ENCODE measurements at regions not wholly inside any gene's neighbourhood (a gene's known extent, or its start where the extent isn't known, plus 50 kb on each side); places are given as distances from the start of the nearest gene placed in this dataset.
"Not testable (repeated sequence)": the region's sequence is repeated elsewhere in the genome, so short reads cannot be mapped to it uniquely, and the experiment has no call there.

DNA sequence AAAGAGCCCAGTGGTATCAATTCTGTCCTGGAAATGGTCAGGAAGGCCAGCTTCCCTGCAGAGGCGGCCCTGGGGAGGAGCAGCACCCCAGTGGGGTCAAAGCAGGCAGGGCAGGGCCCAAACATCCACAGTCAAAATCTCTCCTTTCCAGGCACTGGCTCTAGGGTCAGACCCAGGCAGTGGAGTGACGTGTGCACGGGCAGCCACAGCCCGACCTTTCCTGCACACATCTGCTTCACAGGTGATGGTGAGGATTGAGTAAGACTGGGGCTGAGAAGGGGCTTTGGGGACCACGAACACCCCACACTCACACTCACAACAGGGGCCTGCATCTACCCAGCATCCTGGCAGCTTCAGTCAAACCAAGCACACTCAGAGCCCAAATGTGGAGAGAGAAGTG is 97.8 kb upstream of the GLI2 start:
- Histone ChIP-seq H3K36me3 (ENCODE audit: control insufficient read depth in 2 of 2, insufficient read depth in 2 of 2, low read length in 1 of 2) (no peaks in the 10 kb centered on the region), H3K4me1 (ENCODE audit: control insufficient read depth in 2 of 2, insufficient read depth in 2 of 2, low read length in 2 of 2) (no peaks in the 10 kb centered on the region), H3K27me3 (ENCODE audit: control insufficient read depth in 2 of 2, insufficient read depth in 1 of 2, low read length in 1 of 2) (no peaks in the 10 kb centered on the region), H3K27ac (ENCODE audit: low read depth in 1 of 2, low read length in 1 of 2) (no peak overlapping the region), H3K9me3 (ENCODE audit: control insufficient read depth in 2 of 2, insufficient read depth in 1 of 2, low read length in 1 of 2) (no peaks in the 10 kb centered on the region), H3K4me3 (ENCODE audit: low read length in 2 of 2) (no peak overlapping the region)
- WGBS = 92% methylated on average over 5 of the region's 5 CpGs
- no peak for DNase-seq (ENCODE audit: low read depth in 6 of 9, low spot score in 9 of 9)

DNA sequence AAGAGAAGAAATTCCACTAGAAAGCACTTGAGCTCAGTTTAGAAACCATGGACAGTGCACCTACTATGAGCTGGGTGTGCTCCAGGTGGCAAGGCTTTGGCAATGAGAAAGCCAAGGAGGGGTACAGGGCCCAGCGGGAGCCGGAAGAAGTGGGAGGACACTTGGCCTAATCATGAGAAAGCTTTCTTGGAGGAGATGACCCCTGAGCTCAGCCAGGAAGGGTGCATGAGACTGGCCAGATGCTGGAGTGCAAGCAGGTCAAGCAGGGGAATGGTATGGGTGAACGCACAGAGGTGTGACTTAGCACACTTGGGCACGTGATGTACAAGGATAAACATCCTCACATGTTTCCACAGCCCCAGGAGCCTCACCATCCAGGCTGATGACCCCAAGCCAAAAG is 97.2 kb upstream of the GLI2 start:
- DNase-seq (ENCODE audit: low read depth in 6 of 9, low spot score in 9 of 9) = no peak
- WGBS = 99% methylated on average over 4 of the region's 4 CpGs
- Histone ChIP-seq H3K4me3 (ENCODE audit: low read length in 2 of 2) (no peak overlapping the region), H3K36me3 (ENCODE audit: control insufficient read depth in 2 of 2, insufficient read depth in 2 of 2, low read length in 1 of 2) (no peaks in the 10 kb centered on the region), H3K4me1 (ENCODE audit: control insufficient read depth in 2 of 2, insufficient read depth in 2 of 2, low read length in 2 of 2) (no peaks in the 10 kb centered on the region), H3K27me3 (ENCODE audit: control insufficient read depth in 2 of 2, insufficient read depth in 1 of 2, low read length in 1 of 2) (no peaks in the 10 kb centered on the region), H3K27ac (ENCODE audit: low read depth in 1 of 2, low read length in 1 of 2) (no peak overlapping the region), H3K9me3 (ENCODE audit: control insufficient read depth in 2 of 2, insufficient read depth in 1 of 2, low read length in 1 of 2) (no peaks in the 10 kb centered on the region)

DNA sequence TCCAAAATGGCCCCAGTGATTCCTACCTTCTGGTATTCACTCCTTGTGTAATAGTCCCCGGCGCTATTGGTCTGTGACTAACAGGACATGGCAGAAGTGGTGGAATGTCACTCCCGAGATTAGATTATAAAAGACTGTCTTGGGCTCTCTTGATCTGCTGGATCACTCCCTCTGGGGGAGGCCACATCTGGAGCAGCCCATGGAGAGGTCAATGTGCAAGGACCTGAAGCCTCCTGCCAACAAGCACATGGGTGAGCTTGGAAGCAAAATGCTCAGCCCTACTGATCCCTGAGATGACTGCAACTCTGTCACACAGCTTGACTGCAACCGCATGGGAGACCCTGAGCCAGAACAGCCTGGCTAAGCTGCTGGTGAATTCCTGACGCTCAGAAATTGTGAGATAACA is 94.3 kb upstream of the GLI2 start:
- no peak overlapping the region for H3K4me3 ChIP-seq (ENCODE audit: low read length in 2 of 2)
- WGBS = 94% methylated on average over 5 of the region's 5 CpGs
- H3K27me3 ChIP-seq (ENCODE audit: control insufficient read depth in 2 of 2, insufficient read depth in 1 of 2, low read length in 1 of 2) = no peaks in the 10 kb centered on the region
- no peak overlapping the region for H3K27ac ChIP-seq (ENCODE audit: low read depth in 1 of 2, low read length in 1 of 2)
- no peaks in the 10 kb centered on the region for H3K9me3 ChIP-seq (ENCODE audit: control insufficient read depth in 2 of 2, insufficient read depth in 1 of 2, low read length in 1 of 2)
- H3K36me3 ChIP-seq (ENCODE audit: control insufficient read depth in 2 of 2, insufficient read depth in 2 of 2, low read length in 1 of 2) = no peaks in the 10 kb centered on the region
- H3K4me1 ChIP-seq (ENCODE audit: control insufficient read depth in 2 of 2, insufficient read depth in 2 of 2, low read length in 2 of 2) = no peaks in the 10 kb centered on the region
- no peak for DNase-seq (ENCODE audit: low read depth in 6 of 9, low spot score in 9 of 9)

DNA sequence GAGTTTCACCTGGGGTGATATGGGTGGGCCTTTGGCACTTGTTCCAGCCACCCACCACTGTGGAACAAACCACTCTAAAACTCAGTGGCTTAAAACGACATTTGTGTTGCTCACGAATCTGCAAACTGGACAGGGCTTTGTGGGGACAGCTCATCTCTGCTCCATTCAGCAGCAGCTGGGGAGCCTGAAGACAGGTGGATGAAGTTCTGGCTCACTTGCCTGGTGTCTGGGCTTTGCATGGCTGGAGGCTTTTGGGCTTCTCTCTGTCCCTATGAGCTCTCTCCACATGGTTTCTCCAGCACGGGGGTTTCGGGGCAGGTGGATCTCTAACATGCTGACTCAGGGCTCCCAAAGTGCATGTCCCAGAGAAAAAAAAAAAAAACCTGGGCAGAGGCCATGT is 93.0 kb upstream of the GLI2 start:
- Histone ChIP-seq H3K9me3 (ENCODE audit: control insufficient read depth in 2 of 2, insufficient read depth in 1 of 2, low read length in 1 of 2) (no peaks in the 10 kb centered on the region), H3K27me3 (ENCODE audit: control insufficient read depth in 2 of 2, insufficient read depth in 1 of 2, low read length in 1 of 2) (no peaks in the 10 kb centered on the region), H3K36me3 (ENCODE audit: control insufficient read depth in 2 of 2, insufficient read depth in 2 of 2, low read length in 1 of 2) (no peaks in the 10 kb centered on the region), H3K4me1 (ENCODE audit: control insufficient read depth in 2 of 2, insufficient read depth in 2 of 2, low read length in 2 of 2) (no peaks in the 10 kb centered on the region), H3K27ac (ENCODE audit: low read depth in 1 of 2, low read length in 1 of 2) (no peak overlapping the region), H3K4me3 (ENCODE audit: low read length in 2 of 2) (no peak overlapping the region)
- WGBS = 95% methylated on average over 4 of the region's 4 CpGs
- DNase-seq (ENCODE audit: low read depth in 6 of 9, low spot score in 9 of 9) = no peak

DNA sequence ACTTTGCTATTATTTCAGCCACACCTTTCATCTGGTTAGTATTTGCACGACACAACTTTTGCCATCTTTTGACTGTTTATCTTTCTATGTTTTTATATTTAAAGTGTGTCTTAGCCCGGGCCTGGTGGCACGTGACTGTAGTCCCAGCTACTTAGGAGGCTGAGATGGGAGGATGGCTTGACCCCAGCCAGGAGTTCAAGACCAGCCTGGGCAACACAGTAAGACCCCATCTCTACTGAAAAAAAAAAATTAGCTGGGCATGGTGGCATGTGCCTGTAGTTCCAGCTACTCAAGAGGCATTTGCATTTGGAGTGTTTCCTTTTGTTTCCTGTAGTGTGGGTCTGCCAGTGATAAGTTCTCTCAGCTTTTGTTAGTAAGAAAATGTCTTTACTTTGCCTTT is 88.7 kb upstream of the GLI2 start:
- Histone ChIP-seq H3K4me1 (ENCODE audit: control insufficient read depth in 2 of 2, insufficient read depth in 2 of 2, low read length in 2 of 2) (no peaks in the 10 kb centered on the region), H3K27ac (ENCODE audit: low read depth in 1 of 2, low read length in 1 of 2) (no peak overlapping the region), H3K27me3 (ENCODE audit: control insufficient read depth in 2 of 2, insufficient read depth in 1 of 2, low read length in 1 of 2) (no peaks in the 10 kb centered on the region), H3K4me3 (ENCODE audit: low read length in 2 of 2) (no peak overlapping the region), H3K36me3 (ENCODE audit: control insufficient read depth in 2 of 2, insufficient read depth in 2 of 2, low read length in 1 of 2) (no peaks in the 10 kb centered on the region), H3K9me3 (ENCODE audit: control insufficient read depth in 2 of 2, insufficient read depth in 1 of 2, low read length in 1 of 2) (peaks cover 0 to 4% of the 10 kb centered on the region in 2 donors)
- 91% methylated on average over 3 of the region's 3 CpGs for WGBS
- no peak for DNase-seq (ENCODE audit: low read depth in 6 of 9, low spot score in 9 of 9)

DNA sequence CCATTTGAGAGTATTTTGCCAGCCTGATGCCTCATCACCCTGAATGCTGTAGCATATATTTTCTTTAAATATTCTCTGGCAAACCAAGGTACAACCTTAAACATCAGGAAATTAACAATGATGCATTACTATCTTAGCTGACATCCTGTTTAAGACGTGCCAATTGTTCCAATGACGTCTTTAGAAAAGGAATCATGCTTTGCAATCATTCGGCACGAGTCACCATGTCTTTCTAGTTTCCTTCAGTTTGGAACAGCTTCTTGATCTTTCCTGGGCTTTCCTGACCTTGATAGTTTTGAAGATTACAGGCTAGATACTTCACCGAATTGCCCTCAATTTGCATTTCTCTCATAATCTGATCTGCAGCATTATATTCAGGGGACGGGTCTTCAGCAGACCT is 88.2 kb upstream of the GLI2 start:
- no peaks in the 10 kb centered on the region for H3K27me3 ChIP-seq (ENCODE audit: control insufficient read depth in 2 of 2, insufficient read depth in 1 of 2, low read length in 1 of 2)
- no peak for DNase-seq (ENCODE audit: low read depth in 6 of 9, low spot score in 9 of 9)
- WGBS = 76% methylated on average over 6 of the region's 6 CpGs

DNA sequence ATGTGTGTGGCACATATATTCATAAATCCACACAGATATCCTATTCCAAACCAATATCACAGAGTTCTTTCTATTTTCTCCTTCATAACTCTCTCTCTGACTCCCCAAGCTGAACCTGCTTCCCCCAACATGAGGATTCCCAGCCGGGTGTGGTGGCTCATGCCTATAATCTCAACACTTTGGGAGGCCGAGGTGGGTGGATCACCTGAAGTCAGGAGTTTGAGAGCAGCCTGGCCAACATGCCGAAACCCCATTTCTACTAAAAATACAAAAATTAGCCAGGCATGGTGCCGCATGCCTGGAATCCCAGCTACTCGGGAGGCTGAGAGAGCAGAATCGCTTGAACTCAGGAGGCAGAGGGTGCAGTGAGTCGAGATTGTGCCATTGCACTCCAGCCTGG is 86.3 kb upstream of the GLI2 start:
- not testable (repeated sequence) for DNase-seq (ENCODE audit: low read depth in 6 of 9, low spot score in 9 of 9)
- WGBS = 86% methylated on average over 7 of the region's 7 CpGs

More for the DNA sequence above, 88.2 kb upstream of the GLI2 start:
- H3K27ac ChIP-seq (ENCODE audit: low read depth in 1 of 2, low read length in 1 of 2) = no peak overlapping the region
- no peaks in the 10 kb centered on the region for H3K4me1 ChIP-seq (ENCODE audit: control insufficient read depth in 2 of 2, insufficient read depth in 2 of 2, low read length in 2 of 2)
- H3K4me3 ChIP-seq (ENCODE audit: low read length in 2 of 2) = no peak overlapping the region
- H3K9me3 ChIP-seq (ENCODE audit: control insufficient read depth in 2 of 2, insufficient read depth in 1 of 2, low read length in 1 of 2) = peaks cover 0 to 4% of the 10 kb centered on the region in 2 donors
- no peaks in the 10 kb centered on the region for H3K36me3 ChIP-seq (ENCODE audit: control insufficient read depth in 2 of 2, insufficient read depth in 2 of 2, low read length in 1 of 2)

DNA sequence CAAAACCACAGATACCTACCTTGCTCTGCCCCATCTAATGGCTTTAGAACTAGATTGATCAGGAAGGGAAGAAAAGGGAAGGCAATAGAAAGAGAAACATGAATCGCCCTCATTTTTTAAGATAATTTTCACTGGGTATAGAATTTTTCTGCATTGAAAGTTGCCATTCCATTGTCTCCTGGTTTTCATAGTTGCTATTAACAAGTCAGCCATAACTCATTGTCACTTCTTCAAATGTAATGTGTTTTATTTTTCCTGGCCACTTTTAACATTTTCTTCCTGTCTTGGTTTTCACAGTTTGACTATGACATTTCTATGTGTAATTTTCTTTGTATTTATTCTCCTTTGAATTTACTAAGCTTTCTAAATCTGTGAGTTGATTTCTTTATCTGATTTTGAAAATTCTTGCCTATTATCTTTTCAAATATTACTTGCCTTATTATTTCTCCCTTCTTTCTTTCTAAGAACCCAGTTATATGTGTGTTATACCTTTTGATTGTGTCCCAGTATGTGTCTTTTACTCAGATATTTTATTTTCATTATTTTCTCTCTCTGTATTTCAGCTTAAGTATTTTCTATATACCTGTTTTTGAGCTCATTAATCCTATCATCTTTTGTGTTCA is 85.5 kb upstream of the GLI2 start:
- no peak overlapping the region for H3K4me3 ChIP-seq (ENCODE audit: low read length in 2 of 2)
- no peaks in the 10 kb centered on the region for H3K36me3 ChIP-seq (ENCODE audit: control insufficient read depth in 2 of 2, insufficient read depth in 2 of 2, low read length in 1 of 2)
- no peak overlapping the region for H3K27ac ChIP-seq (ENCODE audit: low read depth in 1 of 2, low read length in 1 of 2)
- H3K27me3 ChIP-seq (ENCODE audit: control insufficient read depth in 2 of 2, insufficient read depth in 1 of 2, low read length in 1 of 2) = peaks cover 3 to 16% of the 10 kb centered on the region in 2 donors
- 92% methylated on average over 1 of the region's 1 CpG for WGBS
- H3K9me3 ChIP-seq (ENCODE audit: control insufficient read depth in 2 of 2, insufficient read depth in 1 of 2, low read length in 1 of 2) = peaks cover 2 to 8% of the 10 kb centered on the region in 2 donors
- DNase-seq (ENCODE audit: low read depth in 6 of 9, low spot score in 9 of 9) = no peak
- H3K4me1 ChIP-seq (ENCODE audit: control insufficient read depth in 2 of 2, insufficient read depth in 2 of 2, low read length in 2 of 2) = no peaks in the 10 kb centered on the region

More for the DNA sequence above, 86.3 kb upstream of the GLI2 start:
- H3K36me3 ChIP-seq (ENCODE audit: control insufficient read depth in 2 of 2, insufficient read depth in 2 of 2, low read length in 1 of 2); H3K4me3 ChIP-seq (ENCODE audit: low read length in 2 of 2); H3K9me3 ChIP-seq (ENCODE audit: control insufficient read depth in 2 of 2, insufficient read depth in 1 of 2, low read length in 1 of 2); H3K4me1 ChIP-seq (ENCODE audit: control insufficient read depth in 2 of 2, insufficient read depth in 2 of 2, low read length in 2 of 2); H3K27me3 ChIP-seq (ENCODE audit: control insufficient read depth in 2 of 2, insufficient read depth in 1 of 2, low read length in 1 of 2); H3K27ac ChIP-seq (ENCODE audit: low read depth in 1 of 2, low read length in 1 of 2): not testable (repeated sequence)

DNA sequence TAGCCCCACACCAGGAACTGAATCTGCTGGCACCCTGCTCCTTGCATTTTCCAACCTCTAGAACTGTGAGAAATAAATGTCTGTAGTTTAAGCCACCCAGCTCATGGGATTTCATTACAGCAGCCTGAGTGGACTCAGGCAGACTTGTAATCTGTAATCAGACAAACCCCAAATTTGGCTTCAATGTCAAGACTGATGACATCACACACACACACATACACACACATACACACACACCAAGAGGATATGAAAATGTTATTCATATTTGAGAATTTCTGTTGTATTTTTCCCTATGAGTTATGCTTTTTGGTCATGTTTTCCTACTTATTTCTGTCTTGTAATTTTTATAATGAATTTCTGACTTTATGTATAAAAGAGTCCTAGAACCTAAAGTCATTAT is 83.8 kb upstream of the GLI2 start:
- no peaks in the 10 kb centered on the region for H3K4me1 ChIP-seq (ENCODE audit: control insufficient read depth in 2 of 2, insufficient read depth in 2 of 2, low read length in 2 of 2)
- H3K27me3 ChIP-seq (ENCODE audit: control insufficient read depth in 2 of 2, insufficient read depth in 1 of 2, low read length in 1 of 2) = peaks cover 4 to 19% of the 10 kb centered on the region in 2 donors

DNA sequence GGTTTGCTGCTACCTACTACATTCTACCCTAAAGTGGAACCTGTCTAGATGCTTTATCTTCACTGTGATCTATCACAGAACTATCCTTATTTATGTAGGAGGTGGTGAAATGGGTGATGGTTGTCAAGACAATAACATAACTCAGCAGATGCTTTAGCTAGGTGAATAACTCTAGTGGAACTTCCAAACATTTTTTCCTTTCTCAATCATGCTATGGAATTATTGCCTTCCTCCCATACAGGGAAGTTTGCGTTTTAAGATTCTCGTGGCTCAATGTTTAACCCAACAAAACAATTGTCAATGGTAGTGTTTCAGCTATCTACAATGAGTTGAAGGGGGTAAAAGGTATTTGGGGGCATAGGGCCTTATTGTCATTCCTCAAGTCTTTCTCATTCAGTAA is 82.6 kb upstream of the GLI2 start:
- no peak overlapping the region for H3K4me3 ChIP-seq (ENCODE audit: low read length in 2 of 2)
- no peaks in the 10 kb centered on the region for H3K36me3 ChIP-seq (ENCODE audit: control insufficient read depth in 2 of 2, insufficient read depth in 2 of 2, low read length in 1 of 2)
- DNase-seq (ENCODE audit: low read depth in 6 of 9, low spot score in 9 of 9) = no peak
- peaks cover 4 to 19% of the 10 kb centered on the region in 2 donors for H3K27me3 ChIP-seq (ENCODE audit: control insufficient read depth in 2 of 2, insufficient read depth in 1 of 2, low read length in 1 of 2)
- peaks cover 2 to 8% of the 10 kb centered on the region in 2 donors for H3K9me3 ChIP-seq (ENCODE audit: control insufficient read depth in 2 of 2, insufficient read depth in 1 of 2, low read length in 1 of 2)
- H3K4me1 ChIP-seq (ENCODE audit: control insufficient read depth in 2 of 2, insufficient read depth in 2 of 2, low read length in 2 of 2) = no peaks in the 10 kb centered on the region
- no peak overlapping the region for H3K27ac ChIP-seq (ENCODE audit: low read depth in 1 of 2, low read length in 1 of 2)
- WGBS = 92% methylated on average over 2 of the region's 2 CpGs

More for the DNA sequence above, 83.8 kb upstream of the GLI2 start:
- no peak for DNase-seq (ENCODE audit: low read depth in 6 of 9, low spot score in 9 of 9)
- H3K9me3 ChIP-seq (ENCODE audit: control insufficient read depth in 2 of 2, insufficient read depth in 1 of 2, low read length in 1 of 2) = peaks cover 2 to 8% of the 10 kb centered on the region in 2 donors
- H3K27ac ChIP-seq (ENCODE audit: low read depth in 1 of 2, low read length in 1 of 2) = no peak overlapping the region
- no peak overlapping the region for H3K4me3 ChIP-seq (ENCODE audit: low read length in 2 of 2)
- no peaks in the 10 kb centered on the region for H3K36me3 ChIP-seq (ENCODE audit: control insufficient read depth in 2 of 2, insufficient read depth in 2 of 2, low read length in 1 of 2)
